ENCODE measurements at regions not wholly inside any gene's neighbourhood (a gene's known extent, or its start where the extent isn't known, plus 50 kb on each side); places are given as distances from the start of the nearest gene placed in this dataset.

DNA sequence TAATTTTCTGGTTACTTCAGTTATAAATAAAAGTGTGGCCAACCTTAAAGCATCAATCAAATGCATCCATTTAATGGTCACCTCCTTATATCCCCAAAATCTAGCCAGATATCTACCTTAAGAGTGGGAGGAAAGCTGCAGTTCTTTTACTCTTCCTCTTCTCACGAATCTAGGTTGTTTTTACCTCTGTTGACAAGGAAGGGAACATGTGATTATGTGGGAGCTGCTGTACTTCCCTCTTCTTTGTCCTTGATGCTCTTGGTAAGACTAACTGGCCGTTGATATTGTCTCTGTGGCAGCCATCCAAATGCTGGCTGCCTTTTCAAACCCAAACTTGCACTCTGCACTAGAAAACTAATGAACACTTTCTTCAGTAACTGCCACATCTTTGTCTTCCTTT, 275.3 kb upstream of the CADM2 start:
- TF ChIP-seq CTCF (IDR thresholded peaks at IDR 0.05) (no peak), POLR2A (IDR thresholded peaks at IDR 0.05) (no peak)

Data from stomach (tissue), 4 donors.